Loucy (cell line): ENCODE measurements at regions not wholly inside any gene's neighbourhood (a gene's known extent, or its start where the extent isn't known, plus 50 kb on each side); places are given as distances from the start of the nearest gene placed in this dataset.
"Not testable (repeated sequence)": the region's sequence is repeated elsewhere in the genome, so short reads cannot be mapped to it uniquely, and the experiment has no call there.

Source experiments
- H2AFZ ChIP-seq: fragments of 200-600 bp; sonication (generic); 2 replicates; pipeline ENCODE4 v1.6.0; 2016; ENCODE audit warnings: antibody characterized with exemption, mild to moderate bottlenecking, low read length, moderate library complexity
- H3F3A ChIP-seq: fragments of 200-600 bp; 2 replicates; pipeline ENCODE4 v1.6.0; 2016; ENCODE audit warnings: antibody characterized with exemption, low read depth, mild to moderate bottlenecking
- H3K27me3 ChIP-seq: fragments of 200-600 bp; sonication (generic); 2 replicates; pipeline ENCODE4 v1.6.1; 2014; ENCODE audit warnings: low read length, mild to moderate bottlenecking; ENCODE audit not compliant: insufficient read depth, poor library complexity, severe bottlenecking
- H3K36me3 ChIP-seq: fragments of 200-600 bp; sonication (generic); 2 replicates; pipeline ENCODE4 v1.6.1; 2016; ENCODE audit warnings: low read length; ENCODE audit not compliant: insufficient read depth
- H3K4me1 ChIP-seq: fragments of 200-600 bp; sonication (generic); 2 replicates; pipeline ENCODE4 v1.5.1; 2014; ENCODE audit warnings: low read length, mild to moderate bottlenecking; ENCODE audit not compliant: insufficient read depth, poor library complexity, severe bottlenecking
- H3K4me2 ChIP-seq: fragments of 200-600 bp; sonication (generic); 2 replicates; pipeline ENCODE4 v1.6.0; 2014; ENCODE audit warnings: antibody characterized with exemption, low read length, low read depth, mild to moderate bottlenecking; ENCODE audit not compliant: poor library complexity, severe bottlenecking
- H3K4me3 ChIP-seq: fragments of 200-600 bp; sonication (generic); 2 replicates; pipeline ENCODE4 v1.5.1; 2014; ENCODE audit warnings: low read length, mild to moderate bottlenecking, mixed read lengths; ENCODE audit not compliant: poor library complexity, severe bottlenecking
- H3K79me2 ChIP-seq: fragments of 200-600 bp; sonication (generic); 2 replicates; pipeline ENCODE4 v1.6.1; 2014; ENCODE audit warnings: low read length; ENCODE audit not compliant: insufficient read depth
- H3K9ac ChIP-seq: fragments of 200-600 bp; sonication (generic); 2 replicates; pipeline ENCODE4 v1.6.0; 2014; ENCODE audit warnings: mild to moderate bottlenecking, low read depth, low read length, moderate library complexity; ENCODE audit not compliant: poor library complexity, severe bottlenecking
- H3K9me2 ChIP-seq: fragments of 200-600 bp; sonication (generic); replicated peaks from 2 replicates; pipeline ENCODE4 v1.6.1; 2016; ENCODE audit warnings: low read depth, low read length, mixed read lengths
- H3K9me3 ChIP-seq: fragments of 200-600 bp; sonication (generic); 2 replicates; pipeline ENCODE4 v1.6.1; 2014; ENCODE audit warnings: mild to moderate bottlenecking, antibody characterized with exemption, low read length, low read depth; ENCODE audit not compliant: insufficient read depth
- H4K20me1 ChIP-seq: fragments of 200-600 bp; sonication (generic); 2 replicates; pipeline ENCODE4 v1.6.0; 2014; ENCODE audit warnings: antibody characterized with exemption, low read length, mild to moderate bottlenecking; ENCODE audit not compliant: insufficient read depth, poor library complexity, severe bottlenecking
- CTCF ChIP-seq: fragments of 200-600 bp; sonication (generic); conservative IDR thresholded peaks from 2 replicates; pipeline ENCODE4 v1.5.1; 2014; ENCODE audit warnings: mild to moderate bottlenecking, antibody characterized with exemption, low read length
- EZH2phosphoT487 ChIP-seq: fragments of 200-600 bp; IDR thresholded peaks from 2 replicates; pipeline ENCODE4 v1.6.1; 2018; ENCODE audit warnings: antibody characterized with exemption, mild to moderate bottlenecking, moderate library complexity, borderline replicate concordance

DNA sequence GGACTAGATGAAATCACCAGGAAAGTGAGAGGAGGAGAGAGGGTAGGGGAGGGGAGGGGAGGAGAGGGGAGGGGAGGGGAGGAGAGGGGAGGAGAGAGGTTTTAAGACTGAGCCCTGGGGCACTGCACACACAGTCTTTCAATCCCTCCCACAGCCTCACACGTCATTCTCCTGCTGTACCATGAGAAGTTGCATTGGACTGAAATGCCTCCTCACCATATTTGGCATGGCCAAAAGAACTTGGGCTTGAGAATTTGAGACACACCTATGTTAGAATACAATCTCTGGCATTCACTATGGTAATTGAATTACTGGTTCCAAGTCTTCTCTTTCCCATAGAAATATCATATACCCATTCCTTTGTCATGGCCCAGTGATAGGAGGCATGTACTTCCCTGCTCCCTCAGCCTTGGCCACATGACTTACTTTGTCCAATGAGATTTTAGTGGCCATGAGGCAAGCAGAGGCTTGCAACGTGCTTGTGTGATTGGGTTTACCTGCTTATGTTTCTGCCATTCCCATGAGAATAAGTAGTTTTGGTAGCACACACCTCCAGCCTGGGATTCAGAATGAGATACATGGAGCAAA lies 133.3 kb upstream of the SMARCA2 start:
- H3K27me3 ChIP-seq: no peaks in the 10 kb centered on the region
- H3K79me2 ChIP-seq: no peaks in the 10 kb centered on the region
- H3K4me3 ChIP-seq: no peak overlapping the region
- H3K4me1 ChIP-seq: no peaks in the 10 kb centered on the region
- TF ChIP-seq EZH2phosphoT487: no peak
- no peaks in the 10 kb centered on the region for H3K9me2 ChIP-seq
- no peaks in the 10 kb centered on the region for H3K36me3 ChIP-seq
- H4K20me1 ChIP-seq: no peaks in the 10 kb centered on the region
- H2AFZ ChIP-seq: no peak overlapping the region
- H3K4me2 ChIP-seq: no peak overlapping the region
- H3F3A ChIP-seq: no peaks in the 10 kb centered on the region
- H3K9me3 ChIP-seq: no peaks in the 10 kb centered on the region
- H3K9ac ChIP-seq: no peak overlapping the region

DNA sequence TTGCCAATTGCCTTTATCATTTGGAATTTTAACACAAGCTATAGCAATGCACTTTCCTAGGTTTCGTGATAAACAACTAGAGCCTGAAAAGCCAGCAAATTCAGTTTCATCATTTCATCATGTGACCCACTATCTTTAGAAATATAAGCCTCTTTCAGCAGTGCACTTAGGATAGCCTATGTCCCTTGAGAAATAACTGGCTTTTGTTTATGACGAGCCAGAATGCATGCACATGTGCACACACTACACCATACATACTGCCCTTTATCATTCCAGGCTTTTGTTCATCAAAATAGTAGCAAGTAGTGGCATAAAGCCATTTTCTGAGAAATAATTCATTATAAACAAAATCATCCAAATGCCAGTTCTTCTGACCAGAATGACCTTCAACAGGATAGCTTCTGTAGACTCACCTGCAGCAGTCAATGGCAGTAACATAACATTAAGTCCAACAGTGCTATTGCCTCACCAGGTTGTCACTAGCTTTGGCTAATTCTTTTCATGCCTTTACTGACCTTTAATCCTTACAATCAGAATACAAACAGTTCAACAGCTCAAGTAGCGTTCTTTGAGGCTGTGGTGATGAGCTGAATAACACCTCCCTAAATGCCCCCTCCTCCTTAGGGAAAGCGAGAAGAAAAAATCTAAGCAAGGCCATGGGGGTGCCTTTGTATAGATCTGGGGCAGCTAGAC lies 132.3 kb upstream of the SMARCA2 start:
- H3K9ac ChIP-seq: no peak overlapping the region
- no peaks in the 10 kb centered on the region for H4K20me1 ChIP-seq
- no peak for TF ChIP-seq EZH2phosphoT487
- no peak for TF ChIP-seq CTCF
- H3K4me1 ChIP-seq: no peaks in the 10 kb centered on the region
- H3F3A ChIP-seq: no peaks in the 10 kb centered on the region
- H3K9me2 ChIP-seq: no peaks in the 10 kb centered on the region
- no peaks in the 10 kb centered on the region for H3K36me3 ChIP-seq
- no peak overlapping the region for H2AFZ ChIP-seq
- no peaks in the 10 kb centered on the region for H3K9me3 ChIP-seq
- no peak overlapping the region for H3K4me2 ChIP-seq
- no peak overlapping the region for H3K4me3 ChIP-seq
- H3K79me2 ChIP-seq: no peaks in the 10 kb centered on the region
- H3K27me3 ChIP-seq: no peaks in the 10 kb centered on the region

DNA sequence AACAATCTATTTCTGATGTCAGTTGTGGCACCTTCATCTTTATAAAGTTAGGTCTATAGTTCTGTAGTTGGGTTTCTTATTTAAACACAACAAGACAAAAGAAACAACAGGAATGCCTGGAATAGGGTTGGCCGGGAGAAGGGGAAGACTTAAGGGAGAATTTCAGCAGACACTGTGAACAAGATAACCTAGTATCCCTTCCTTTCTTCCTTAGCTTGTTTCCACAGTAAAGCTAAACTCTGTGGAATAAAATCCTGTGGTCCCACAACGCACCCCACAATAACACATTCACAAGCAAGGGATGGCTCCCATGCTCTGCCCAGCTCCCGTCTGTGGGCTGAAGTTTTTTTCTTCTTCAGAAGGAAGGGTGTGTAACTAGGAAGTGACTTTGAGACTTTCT lies 124.9 kb upstream of the SMARCA2 start:
- no peak for TF ChIP-seq EZH2phosphoT487
- no peak for TF ChIP-seq CTCF
- H3K36me3 ChIP-seq: no peaks in the 10 kb centered on the region
- H3K9me2 ChIP-seq: no peaks in the 10 kb centered on the region
- no peak overlapping the region for H3K4me3 ChIP-seq
- no peaks in the 10 kb centered on the region for H4K20me1 ChIP-seq
- no peak overlapping the region for H3K4me2 ChIP-seq
- no peak overlapping the region for H3K9ac ChIP-seq
- no peaks in the 10 kb centered on the region for H3K27me3 ChIP-seq
- H2AFZ ChIP-seq: no peak overlapping the region
- H3K4me1 ChIP-seq: no peaks in the 10 kb centered on the region
- no peaks in the 10 kb centered on the region for H3K9me3 ChIP-seq
- no peaks in the 10 kb centered on the region for H3K79me2 ChIP-seq
- H3F3A ChIP-seq: no peaks in the 10 kb centered on the region

GRCh38 chr9:1890816-1891215 lies 124.3 kb upstream of the SMARCA2 start:
- Histone ChIP-seq H3K4me1 (no peaks in the 10 kb centered on the region), H3K9me2 (no peaks in the 10 kb centered on the region), H3K4me2 (no peak overlapping the region), H3K79me2 (no peaks in the 10 kb centered on the region), H3F3A (no peaks in the 10 kb centered on the region), H3K9me3 (no peaks in the 10 kb centered on the region), H3K4me3 (no peak overlapping the region), H4K20me1 (no peaks in the 10 kb centered on the region), H3K36me3 (no peaks in the 10 kb centered on the region), H3K27me3 (no peaks in the 10 kb centered on the region), H3K9ac (no peak overlapping the region), H2AFZ (no peak overlapping the region)
- no peak for TF ChIP-seq CTCF
- no peak for TF ChIP-seq EZH2phosphoT487

DNA sequence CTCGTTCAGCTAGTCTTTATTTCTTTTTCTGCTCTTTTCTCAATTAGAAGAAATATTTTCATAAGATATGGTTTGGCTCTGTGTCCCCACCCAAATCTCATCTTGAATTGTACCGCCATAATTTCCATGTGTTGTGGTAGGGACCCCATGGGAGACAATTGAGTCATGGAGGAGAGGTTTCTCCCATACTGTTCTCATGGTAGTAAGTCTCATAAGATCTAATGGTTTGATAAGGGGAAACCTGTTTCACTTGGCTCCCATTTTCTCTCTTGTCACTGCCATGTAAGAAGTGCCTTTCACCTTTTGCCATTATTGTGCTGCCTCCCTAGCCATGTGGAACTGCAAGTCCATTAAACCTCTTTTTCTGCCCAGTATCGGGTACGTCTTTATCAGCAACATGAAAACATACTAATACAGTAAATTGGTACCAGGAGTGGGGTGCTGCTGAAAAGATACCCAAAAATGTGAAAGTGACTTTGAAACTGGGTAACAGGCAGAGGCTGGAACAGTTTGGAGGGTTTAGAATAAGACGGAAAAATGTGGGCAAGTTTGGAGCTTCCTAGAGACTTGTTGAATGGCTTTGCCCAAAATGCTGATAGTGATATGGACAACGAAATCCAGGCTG lies 112.0 kb upstream of the SMARCA2 start:
- not testable (repeated sequence) for H3K4me1 ChIP-seq, H3F3A ChIP-seq, H2AFZ ChIP-seq

More for the DNA sequence above, 112.0 kb upstream of the SMARCA2 start:
- H3K79me2 ChIP-seq, H3K9me2 ChIP-seq, H4K20me1 ChIP-seq, H3K4me3 ChIP-seq, H3K4me2 ChIP-seq, H3K9ac ChIP-seq, H3K36me3 ChIP-seq, H3K27me3 ChIP-seq: not testable (repeated sequence)
- H3K9me3 ChIP-seq: peaks cover 12% of the 10 kb centered on the region; the same call in 1 of the 2 replicates
